Endothelial cell of umbilical vein (primary cell): ENCODE measurements at regions not wholly inside any gene's neighbourhood (a gene's known extent, or its start where the extent isn't known, plus 50 kb on each side); places are given as distances from the start of the nearest gene placed in this dataset.

Experiments used
- BruUV-seq: library from RNA; stranded (reverse); fragments of 400-500 nt; replicated peaks from 2 replicates; lab custom pipeline; 2021; lab: Mats Ljungman, UMichigan
- CTCF ChIA-PET: fragments of 300-600, 350-600 bp; sonication (Branson Sonifier 250); formaldehyde crosslinking; loops from one replicate; lab custom pipeline; 2021; ENCODE audit warnings: antibody characterized with exemption, inconsistent platforms; lab: Charles Lee
- POLR2A ChIA-PET: fragments of 300-600, 350-600 bp; sonication (Branson Sonifier 250); formaldehyde crosslinking; loops from one replicate; lab custom pipeline; 2021; ENCODE audit warnings: antibody characterized with exemption, inconsistent platforms; lab: Charles Lee
- DNase-seq: peaks from one replicate; pipeline ENCODE4 v3.0.0-alpha.2; 2011; ENCODE audit warnings: low read depth, low spot score
- FAIRE-seq: peaks from 2 replicates; lab custom pipeline; 2011; peaks lifted over from hg19 to GRCh38; lab: Jason Lieb, UNC
- H2AFZ ChIP-seq: 2 replicates; pipeline ENCODE4 v1.6.0; 2012; ENCODE audit warnings: low read depth, low read length, control low read depth, inconsistent platforms
- H3K27ac ChIP-seq: 2 replicates; pipeline ENCODE4 v1.5.1; 2011; ENCODE audit warnings: low read depth, mild to moderate bottlenecking, control low read depth, low read length, moderate library complexity; ENCODE audit not compliant: insufficient read depth
- H3K27me3 ChIP-seq, 2 experiments: 2 replicates each; pipeline versions ENCODE4 v1.6.0 to v1.6.1; 2011; ENCODE audit warnings: low read length in 2 of 2, mixed read lengths in 1 of 2; ENCODE audit not compliant: control insufficient read depth in 2 of 2, insufficient read depth in 2 of 2
- H3K36me3 ChIP-seq, 2 experiments: 2 replicates in 1 of 2; 3 replicates in 1 of 2; pipeline ENCODE4 v1.5.1; 2011; ENCODE audit warnings: low read length in 2 of 2, mild to moderate bottlenecking in 1 of 2, moderate library complexity in 1 of 2; ENCODE audit not compliant: control insufficient read depth in 2 of 2, insufficient read depth in 2 of 2; ENCODE audit errors: extremely low read depth in 1 of 2
- H3K4me1 ChIP-seq: 3 replicates; pipeline ENCODE4 v1.5.1; 2011; ENCODE audit warnings: mild to moderate bottlenecking, low read length; ENCODE audit not compliant: control insufficient read depth, insufficient read depth; ENCODE audit errors: extremely low read depth
- H3K4me2 ChIP-seq: 2 replicates; pipeline ENCODE4 v1.6.1; 2011; ENCODE audit warnings: low read length, control low read depth, mixed read lengths; ENCODE audit not compliant: insufficient read depth
- H3K4me3 ChIP-seq, 3 experiments: fragments of 200-600 bp in 1 of 3; sonication (generic), shearing (Covaris generic) in 1 of 3; replicated peaks in 1 of 3; 2 replicates each; pipeline ENCODE4 v1.5.1; 2011 to 2016; ENCODE audit warnings: control low read depth in 3 of 3, low read length in 3 of 3, mild to moderate bottlenecking in 2 of 3, inconsistent platforms in 1 of 3, low read depth in 1 of 3, moderate library complexity in 1 of 3; ENCODE audit not compliant: insufficient read depth in 1 of 3
- H3K79me2 ChIP-seq: 2 replicates; pipeline ENCODE4 v1.6.0; 2012; ENCODE audit warnings: low read length, inconsistent platforms; ENCODE audit not compliant: control insufficient read depth, insufficient read depth
- H3K9ac ChIP-seq: replicated peaks from 2 replicates; pipeline ENCODE3; 2011; ENCODE audit warnings: low read length, control low read depth; ENCODE audit not compliant: insufficient read depth; ENCODE audit errors: extremely low read depth
- H3K9me1 ChIP-seq: replicated peaks from 3 replicates; pipeline ENCODE4 v1.6.0; 2011; ENCODE audit warnings: mild to moderate bottlenecking, low read length; ENCODE audit not compliant: control insufficient read depth, insufficient read depth; ENCODE audit errors: extremely low read depth
- H3K9me3 ChIP-seq: replicated peaks from 2 replicates; pipeline ENCODE4 v1.5.1; 2012; ENCODE audit warnings: low read length, inconsistent platforms; ENCODE audit not compliant: control insufficient read depth, insufficient read depth
- H4K20me1 ChIP-seq: replicated peaks from 2 replicates; pipeline ENCODE3; 2011; ENCODE audit warnings: mild to moderate bottlenecking, low read length; ENCODE audit not compliant: control insufficient read depth, insufficient read depth; ENCODE audit errors: extremely low read depth
- EZH2 ChIP-seq: IDR thresholded peaks from 2 replicates; pipeline ENCODE4 v1.6.1; 2012; ENCODE audit warnings: borderline replicate concordance, low read depth, mild to moderate bottlenecking, moderate library complexity, low read length, inconsistent platforms; ENCODE audit not compliant: severe bottlenecking
- FOS ChIP-seq: IDR thresholded peaks from 2 replicates; pipeline ENCODE4 v1.6.1; 2011; ENCODE audit warnings: mild to moderate bottlenecking, low read length, moderate library complexity, borderline replicate concordance; ENCODE audit not compliant: insufficient read depth
- GATA2 ChIP-seq: IDR thresholded peaks from 2 replicates; pipeline ENCODE4 v1.7.0; 2011; ENCODE audit warnings: low read depth, mild to moderate bottlenecking, moderate library complexity, mixed read lengths, low read length; ENCODE audit not compliant: insufficient read length, insufficient read depth
- JUN ChIP-seq: IDR thresholded peaks from 2 replicates; pipeline ENCODE4 v1.6.1; 2011; ENCODE audit warnings: borderline replicate concordance, low read depth; ENCODE audit not compliant: insufficient read length, insufficient read depth
- MYC ChIP-seq: IDR thresholded peaks from one replicate; pipeline ENCODE4 v1.6.1; 2011; ENCODE audit warnings: mild to moderate bottlenecking, low read depth, low read length
- POLR2A ChIP-seq: IDR thresholded peaks from 2 replicates; pipeline ENCODE4 v1.6.1; 2012; ENCODE audit warnings: low read depth, mild to moderate bottlenecking, control low read depth, low read length
- POLR2AphosphoS5 ChIP-seq: IDR thresholded peaks from 2 replicates; pipeline ENCODE4 v1.6.1; 2012; ENCODE audit warnings: low read depth, mild to moderate bottlenecking, control low read depth, low read length, moderate library complexity; ENCODE audit not compliant: insufficient read depth
- dilution Hi-C: fragments of 300-500 bp; cut with MboI; formaldehyde crosslinking; loops from one replicate; pipeline ENCODE4 v1.15.0; 2019; ENCODE audit warnings: low sequenced_read_pairs; ENCODE audit not compliant: extremely low pct_ligation_motif_present
- intact Hi-C: fragments of 100-400 bp; cut with micrococcal nuclease; formaldehyde crosslinking; loops from one replicate; pipeline ENCODE4 v1.10.0; 2022
- TF ChIP-seq, protein P1 (sequence below), 2 donors: IDR thresholded peaks; 1 replicate in 1 of 2; 2 replicates in 1 of 2; pipeline ENCODE4 v1.5.1; 2011; ENCODE audit warnings: low read length in 2 of 2, mild to moderate bottlenecking in 2 of 2, moderate library complexity in 2 of 2, control low read depth in 1 of 2, inconsistent platforms in 1 of 2, low read depth in 1 of 2; ENCODE audit not compliant: insufficient read depth in 1 of 2; ENCODE audit errors: extremely low read depth in 1 of 2
- TF ChIP-seq, protein P2 (sequence below): IDR thresholded peaks from 2 replicates; pipeline ENCODE4 v1.6.1; 2011; ENCODE audit not compliant: insufficient read depth, insufficient read length

GRCh38 chr18:4839639-4840038, 357.4 kb downstream of the AKAIN1 start:
- intact Hi-C loops = no loop called here

More at GRCh38 chr18:4839639-4840038, 357.4 kb downstream of the AKAIN1 start:
- H2AFZ ChIP-seq = no peak overlapping the region
- peaks cover 2% of the 10 kb centered on the region for H3K9me3 ChIP-seq
- no peak overlapping the region for H3K9ac ChIP-seq
- no peak for DNase-seq
- dilution Hi-C loops = no loop called here
- no peak overlapping the region for H3K4me2 ChIP-seq
- TF ChIP-seq FOS (no peak), POLR2A (no peak), POLR2AphosphoS5 (no peak), MYC (no peak), JUN (no peak), GATA2 (no peak), EZH2 (no peak)
- TF ChIP-seq, protein P1, sequence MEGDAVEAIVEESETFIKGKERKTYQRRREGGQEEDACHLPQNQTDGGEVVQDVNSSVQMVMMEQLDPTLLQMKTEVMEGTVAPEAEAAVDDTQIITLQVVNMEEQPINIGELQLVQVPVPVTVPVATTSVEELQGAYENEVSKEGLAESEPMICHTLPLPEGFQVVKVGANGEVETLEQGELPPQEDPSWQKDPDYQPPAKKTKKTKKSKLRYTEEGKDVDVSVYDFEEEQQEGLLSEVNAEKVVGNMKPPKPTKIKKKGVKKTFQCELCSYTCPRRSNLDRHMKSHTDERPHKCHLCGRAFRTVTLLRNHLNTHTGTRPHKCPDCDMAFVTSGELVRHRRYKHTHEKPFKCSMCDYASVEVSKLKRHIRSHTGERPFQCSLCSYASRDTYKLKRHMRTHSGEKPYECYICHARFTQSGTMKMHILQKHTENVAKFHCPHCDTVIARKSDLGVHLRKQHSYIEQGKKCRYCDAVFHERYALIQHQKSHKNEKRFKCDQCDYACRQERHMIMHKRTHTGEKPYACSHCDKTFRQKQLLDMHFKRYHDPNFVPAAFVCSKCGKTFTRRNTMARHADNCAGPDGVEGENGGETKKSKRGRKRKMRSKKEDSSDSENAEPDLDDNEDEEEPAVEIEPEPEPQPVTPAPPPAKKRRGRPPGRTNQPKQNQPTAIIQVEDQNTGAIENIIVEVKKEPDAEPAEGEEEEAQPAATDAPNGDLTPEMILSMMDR (IDR thresholded peaks at IDR 0.05; ENCODE audit: extremely low read depth in 1 of 2, insufficient read depth in 1 of 2, low read depth in 1 of 2, low read length in 2 of 2) = no peak
- TF ChIP-seq, protein P2, sequence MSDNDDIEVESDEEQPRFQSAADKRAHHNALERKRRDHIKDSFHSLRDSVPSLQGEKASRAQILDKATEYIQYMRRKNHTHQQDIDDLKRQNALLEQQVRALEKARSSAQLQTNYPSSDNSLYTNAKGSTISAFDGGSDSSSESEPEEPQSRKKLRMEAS = no peak
- H3K4me1 ChIP-seq = no peaks in the 10 kb centered on the region
- H3K79me2 ChIP-seq = no peaks in the 10 kb centered on the region
- H3K36me3 ChIP-seq = no peaks in the 10 kb centered on the region
- no peak overlapping the region for H3K27ac ChIP-seq
- no peaks in the 10 kb centered on the region for H3K27me3 ChIP-seq
- no peaks in the 10 kb centered on the region for H3K9me1 ChIP-seq
- ChIA-PET CTCF (no interaction called here), POLR2A (no interaction called here)
- BruUV-seq = no TSS peak
- H3K4me3 ChIP-seq = no peak overlapping the region
- no peak for FAIRE-seq
- no peaks in the 10 kb centered on the region for H4K20me1 ChIP-seq
